ENCODE measurements at regions not wholly inside any gene's neighbourhood (a gene's known extent, or its start where the extent isn't known, plus 50 kb on each side); places are given as distances from the start of the nearest gene placed in this dataset.

DNA sequence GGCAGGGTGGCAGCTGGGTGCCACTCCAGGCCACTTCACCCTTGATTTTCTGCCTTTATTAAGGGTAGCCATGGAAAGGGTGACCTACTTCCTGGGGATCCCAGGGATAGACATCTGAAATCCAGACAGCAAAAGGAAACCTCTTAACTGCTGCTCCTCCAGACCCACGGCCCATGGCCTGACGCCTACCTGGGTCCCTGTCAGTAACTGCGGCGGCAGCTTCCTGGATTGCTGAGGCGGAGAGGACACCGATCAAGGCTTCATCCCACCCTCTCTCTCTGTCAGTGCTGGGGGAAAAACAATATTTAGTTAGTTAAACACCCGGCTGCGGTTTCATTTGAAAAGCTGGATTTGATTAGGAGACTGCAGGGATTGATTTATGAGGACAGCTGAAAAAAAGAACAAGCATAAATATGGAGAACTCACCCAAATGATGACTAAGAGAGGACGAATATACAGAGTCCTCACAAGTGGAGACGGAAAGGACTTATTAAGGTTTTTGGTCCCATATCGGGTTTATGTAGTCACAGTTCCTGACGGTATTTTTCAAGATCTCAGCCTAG is 158.7 kb upstream of the KLF4 start:
- DNase-seq, result peak; percentile 86

DNA sequence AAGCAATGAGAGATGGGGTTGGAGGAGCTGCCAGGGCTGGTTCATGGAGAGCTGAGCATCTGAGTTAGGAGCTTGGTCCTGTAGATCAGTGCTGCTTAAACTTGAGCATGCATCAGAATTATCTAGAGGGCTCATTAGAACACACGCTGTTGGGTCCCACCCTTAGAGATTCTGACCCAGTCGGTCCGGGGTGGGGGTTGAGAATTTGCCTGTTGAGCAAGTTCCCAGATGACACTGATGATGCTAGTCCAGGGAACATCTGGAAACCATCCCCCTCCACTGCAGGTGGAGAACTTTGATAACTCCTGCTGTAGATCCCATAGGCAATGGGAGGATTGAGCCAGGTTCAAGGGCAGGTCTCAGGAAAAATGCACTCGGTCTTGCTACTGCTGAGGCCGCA is 158.0 kb upstream of the KLF4 start:
- DNase-seq, result no peak

DNA sequence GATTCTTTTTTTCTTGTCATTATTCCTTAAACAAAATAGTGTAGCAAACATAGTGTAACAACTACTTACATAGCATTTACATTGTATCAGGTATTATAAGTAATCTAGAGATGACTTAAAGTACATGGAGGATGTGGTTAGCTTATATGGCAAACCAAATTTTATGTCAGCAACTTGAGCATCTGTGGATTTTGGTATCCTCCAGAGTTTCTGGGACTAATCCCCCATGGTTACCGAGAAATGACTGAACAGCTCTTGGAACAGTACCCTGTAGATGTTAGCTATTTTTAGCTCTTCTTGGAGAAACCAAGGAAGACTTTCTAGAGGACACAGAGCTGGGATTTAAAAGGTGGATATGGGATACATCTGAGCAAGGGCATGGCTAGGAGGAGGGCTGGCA is 157.6 kb upstream of the KLF4 start:
- peak; percentile 56 for DNase-seq

DNA sequence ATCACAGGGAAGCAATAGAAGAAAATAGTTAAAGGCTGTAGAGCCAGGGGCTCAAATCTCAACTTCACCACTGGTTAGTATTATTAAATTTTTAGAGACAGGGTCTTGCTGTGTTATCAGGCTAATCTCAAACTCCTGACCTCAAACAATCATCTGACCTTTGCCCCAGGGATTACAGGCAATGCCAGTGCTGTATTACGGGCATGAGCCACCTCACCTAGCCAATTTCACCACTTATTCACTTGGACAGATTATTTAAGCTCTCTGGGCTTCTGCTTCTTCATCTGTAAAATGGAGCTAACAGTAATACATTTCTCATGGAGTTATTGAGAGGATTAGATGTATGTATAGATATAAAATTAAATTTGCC is 155.9 kb upstream of the KLF4 start:
- DNase-seq, result no peak

DNA sequence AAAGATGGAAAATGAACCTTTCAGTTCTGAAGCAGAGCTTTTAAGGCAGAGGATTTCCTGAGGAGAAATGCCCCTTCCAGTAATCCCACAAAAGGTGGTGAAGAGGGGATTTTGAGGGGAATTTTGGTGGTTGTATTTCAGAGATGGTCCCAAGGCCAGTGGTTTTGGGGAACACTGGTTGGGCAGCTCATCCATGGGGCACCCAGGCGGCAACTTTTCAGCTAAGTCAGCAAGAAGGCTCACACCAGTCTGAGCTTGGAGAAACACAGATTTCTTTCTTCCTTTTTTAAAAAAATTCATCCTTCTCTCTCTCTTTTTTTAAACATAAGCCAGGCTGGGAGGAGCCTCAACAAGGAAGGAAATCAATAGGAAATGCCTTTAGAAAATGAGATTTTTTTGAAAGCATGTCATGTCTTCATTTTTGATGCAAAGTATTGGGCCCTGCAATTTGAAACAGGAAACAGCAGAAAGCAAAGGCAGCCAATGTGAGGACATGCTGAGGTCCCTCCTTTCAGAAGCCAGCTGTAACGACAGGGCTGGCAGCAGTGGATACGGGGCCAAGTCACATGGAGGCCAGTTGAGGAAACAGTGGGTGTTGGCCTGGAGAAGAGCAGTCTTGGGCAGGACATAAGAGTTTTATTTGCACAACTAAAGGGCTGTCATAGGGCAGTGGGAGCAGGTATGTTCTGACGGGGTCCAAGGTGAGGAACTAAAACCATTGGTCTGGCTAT is 155.3 kb upstream of the KLF4 start:
- DNase-seq, result no peak

DNA sequence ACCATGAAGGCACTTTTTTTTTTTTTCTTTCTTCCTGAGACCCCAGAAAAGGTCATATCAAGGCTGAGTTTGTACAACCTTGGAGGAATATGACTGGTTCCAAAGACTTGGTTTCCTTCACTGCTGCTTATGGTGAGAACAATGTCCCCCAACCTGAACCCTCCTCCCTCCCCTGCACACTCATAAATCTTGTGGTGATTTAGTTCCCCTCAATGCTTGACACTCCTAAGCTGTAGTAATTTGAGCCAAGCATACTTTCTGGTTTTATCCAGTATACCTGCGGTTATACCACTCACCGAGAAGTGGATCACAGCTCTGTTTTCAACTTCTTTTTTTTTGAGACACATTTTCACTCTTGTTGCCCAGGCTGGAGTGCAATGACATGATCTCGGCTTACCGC is 149.9 kb upstream of the KLF4 start:
- DNase-seq, result peak; percentile 22

DNA sequence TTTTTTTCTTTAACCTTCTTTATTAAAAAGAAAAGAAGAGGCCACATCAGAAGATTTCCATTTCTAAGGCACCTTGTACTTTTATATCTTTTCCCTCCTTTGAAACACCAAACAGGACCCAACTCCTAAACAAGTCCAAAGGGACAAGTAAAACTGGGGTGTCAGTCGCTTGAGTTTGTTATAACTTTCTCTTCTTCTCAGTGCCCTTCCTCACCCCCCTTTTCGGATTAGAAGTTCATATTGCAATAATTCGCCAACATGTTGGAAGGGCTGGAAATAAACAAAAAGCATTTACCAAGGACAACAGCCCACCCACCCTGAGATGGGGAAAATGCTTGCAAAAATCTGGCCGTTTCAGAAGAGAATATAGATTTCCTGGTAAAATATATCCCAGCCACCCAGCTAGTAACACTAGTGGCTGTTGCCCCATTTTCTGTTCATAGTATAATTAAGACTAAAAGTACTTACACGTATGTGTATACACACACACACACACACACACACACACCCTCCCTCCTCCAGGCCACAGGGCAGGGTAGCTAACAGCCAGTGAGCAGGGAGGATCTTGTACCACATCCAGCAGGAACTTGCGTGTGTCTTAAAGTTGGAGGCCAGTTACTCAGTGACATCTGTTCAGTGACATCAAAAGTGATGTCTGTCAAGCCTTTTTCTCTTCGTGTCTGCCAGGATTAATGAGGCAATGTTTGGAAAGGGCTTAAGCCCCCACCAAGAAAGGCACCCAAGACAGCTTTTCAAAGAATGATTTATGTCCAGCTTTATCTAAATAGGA is 149.1 kb upstream of the KLF4 start:
- peak; percentile 60 for DNase-seq

DNA sequence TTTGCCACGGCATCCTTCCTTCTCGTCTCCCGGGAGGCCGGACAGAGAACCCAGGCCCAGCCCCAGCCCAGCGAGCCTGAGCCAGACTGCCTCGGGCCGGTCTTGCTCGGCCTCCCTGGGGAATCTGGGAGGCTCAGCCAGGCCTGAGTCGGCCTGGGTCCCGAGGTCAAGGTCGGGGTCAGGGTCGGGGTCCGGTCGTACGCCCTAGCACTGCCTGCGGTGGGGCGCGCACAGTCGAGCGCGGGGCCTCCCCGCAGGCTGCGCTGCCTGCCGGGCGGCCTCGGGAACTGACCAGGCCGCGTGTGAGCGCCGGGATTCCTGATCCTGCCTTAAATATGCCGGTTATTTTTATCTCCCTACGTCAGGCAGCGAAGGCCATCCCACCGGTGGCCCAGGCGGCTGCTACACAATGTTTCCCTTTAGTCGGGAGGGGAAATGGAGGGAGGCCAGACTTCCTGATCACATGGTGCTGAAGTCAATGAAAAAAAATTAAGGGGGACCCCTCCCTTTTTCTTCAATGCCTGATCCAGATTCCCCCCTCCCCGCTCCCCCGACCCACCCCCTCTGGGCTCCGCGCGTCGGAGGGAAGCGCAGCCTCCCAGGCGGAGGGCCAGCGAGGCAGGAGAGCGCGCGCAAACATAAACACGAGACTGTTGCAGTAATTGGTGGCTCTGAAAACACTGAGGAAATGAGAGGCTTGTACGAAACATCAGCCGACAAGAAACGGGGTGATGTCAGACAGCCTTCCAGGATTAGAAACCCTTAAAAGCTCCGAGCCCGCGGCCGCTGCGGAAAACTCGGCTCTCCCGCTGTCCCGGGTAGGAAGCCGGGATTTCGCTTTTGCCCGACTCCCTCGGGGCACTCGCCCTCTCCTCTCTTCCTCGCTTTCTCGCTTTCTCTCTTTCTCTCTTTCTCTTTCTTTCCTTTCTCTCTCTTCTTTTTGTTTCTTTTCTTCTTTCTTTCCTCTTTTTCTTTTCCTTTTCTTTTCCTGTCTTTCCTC is 148.2 kb upstream of the KLF4 start:
- DNase-seq, result peak; percentile 97

DNA sequence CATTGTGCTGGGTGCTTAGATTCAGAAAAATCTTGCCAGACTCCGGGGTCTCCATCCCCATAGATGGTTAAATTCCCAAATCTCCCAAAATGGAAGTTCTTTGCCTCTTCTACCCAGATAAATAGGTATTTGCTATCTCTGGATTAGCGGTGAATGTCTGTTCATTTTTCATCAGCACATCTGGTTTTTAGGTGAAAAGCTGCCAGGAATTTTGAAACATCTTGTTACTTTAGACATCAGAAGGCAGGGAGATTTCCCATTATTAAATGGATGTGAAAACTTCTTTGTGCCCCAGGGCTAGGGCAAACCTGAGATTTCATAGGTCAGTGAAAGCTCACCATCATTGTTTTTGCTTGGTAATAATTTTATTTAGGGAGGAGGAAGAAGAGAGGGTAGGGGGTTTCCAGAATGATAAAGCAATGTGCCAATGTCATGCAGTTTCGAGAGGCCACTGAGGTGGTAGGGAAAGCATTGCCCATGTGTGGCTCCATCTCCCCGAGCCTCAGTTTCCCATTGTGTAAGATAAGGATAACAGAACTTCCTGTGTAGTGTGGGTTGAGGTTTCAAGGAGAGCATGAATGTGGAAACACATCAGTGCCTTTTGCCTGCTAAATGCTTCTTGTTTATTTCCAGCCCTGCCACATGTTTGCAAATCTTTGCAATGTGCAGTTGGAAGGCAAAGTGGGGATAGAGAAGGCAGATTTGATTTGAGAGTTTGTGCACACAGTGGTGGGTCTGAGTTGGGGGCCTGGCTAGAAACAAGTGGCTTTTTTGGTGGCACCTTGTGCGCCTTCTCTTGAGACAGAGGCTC is 147.2 kb upstream of the KLF4 start:
- no peak for DNase-seq

DNA sequence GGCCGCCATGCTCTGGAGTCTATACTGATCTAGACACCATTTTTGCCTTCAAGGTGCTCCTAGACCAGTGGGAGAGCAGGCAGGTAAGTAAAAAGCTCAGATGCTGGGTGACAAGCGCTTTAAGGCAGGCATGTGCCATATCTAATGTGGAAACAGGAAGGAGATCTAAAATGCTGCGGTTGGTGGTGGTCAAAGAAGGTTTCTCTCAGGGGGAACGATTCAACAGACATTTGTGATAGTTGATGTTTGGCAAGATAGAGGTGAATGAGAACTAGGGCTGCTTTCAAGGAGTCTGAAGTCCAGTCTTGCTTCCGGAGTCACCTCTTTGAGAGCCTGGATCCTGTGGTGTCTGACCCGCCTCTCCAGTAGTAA is 146.2 kb upstream of the KLF4 start:
- DNase-seq, result no peak

DNA sequence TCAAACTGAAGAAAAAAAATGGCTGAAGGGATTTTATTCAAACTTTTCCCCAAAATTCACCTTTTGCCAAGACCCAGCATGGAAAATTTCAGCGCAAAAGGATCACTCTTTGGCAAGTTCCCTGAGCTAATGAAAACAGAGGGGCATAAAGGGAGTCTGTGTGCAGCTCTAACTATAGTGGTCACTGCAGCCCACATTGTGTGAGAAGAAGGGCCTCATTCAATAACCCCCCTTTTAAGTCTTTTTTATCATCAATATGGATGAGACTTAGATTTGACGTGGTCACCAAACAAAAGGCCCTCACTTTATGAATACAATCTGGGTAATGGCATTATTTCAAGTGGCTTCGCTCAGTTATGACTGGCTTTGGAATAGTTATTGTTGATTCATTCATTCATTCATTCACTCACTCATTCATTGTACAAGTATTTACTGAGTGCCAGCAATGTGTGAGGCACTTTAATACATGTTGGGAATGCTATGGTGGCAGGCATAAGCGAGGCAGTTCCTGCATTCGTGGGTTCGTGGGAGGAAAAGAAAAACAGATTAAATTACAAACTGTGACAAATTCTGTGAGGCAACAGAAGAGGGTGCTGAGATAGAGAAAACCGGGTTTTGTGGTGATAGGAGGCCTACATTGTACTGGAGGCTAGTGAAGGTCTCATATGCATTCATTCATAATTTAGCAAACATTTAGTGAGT is 145.7 kb upstream of the KLF4 start:
- no peak for DNase-seq

DNA sequence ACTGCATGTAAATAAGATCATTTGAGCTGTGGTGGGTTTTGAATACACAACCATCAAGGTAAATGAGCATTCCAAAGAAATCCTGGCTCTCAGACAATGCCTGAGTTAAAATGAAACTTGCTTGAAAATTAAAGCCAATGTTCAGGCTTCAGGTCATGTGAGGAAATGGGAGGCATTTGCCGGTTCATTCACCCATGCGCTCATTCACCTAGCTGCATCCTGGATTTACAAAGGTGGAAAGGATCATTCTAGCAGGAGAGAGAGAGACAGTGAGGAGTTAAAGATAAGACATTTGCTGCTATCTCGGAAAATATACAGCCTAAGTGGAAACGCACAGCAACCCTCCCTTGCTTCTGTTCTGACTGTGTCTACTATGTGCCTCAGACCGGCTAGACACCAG is 143.8 kb upstream of the KLF4 start:
- no peak for DNase-seq

DNA sequence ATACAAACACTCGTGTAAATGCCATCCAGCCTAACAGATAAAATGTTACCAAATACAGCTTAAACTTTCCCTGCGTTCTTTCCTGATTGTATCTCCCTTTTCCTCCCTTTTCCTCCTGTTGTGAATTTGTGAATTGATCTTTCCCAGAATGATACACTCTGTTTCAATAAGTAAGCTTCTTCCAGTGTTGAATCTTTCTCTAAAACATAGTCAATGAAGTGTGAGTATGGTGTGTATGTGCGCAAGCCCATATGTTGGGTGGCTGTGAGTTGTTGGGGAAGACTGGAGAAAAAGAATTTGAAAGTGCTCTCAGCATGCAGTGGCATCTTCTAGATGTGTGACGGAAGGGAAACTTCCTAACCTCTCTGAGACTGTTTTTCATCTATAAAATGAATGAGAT is 143.1 kb upstream of the KLF4 start:
- DNase-seq, result no peak

DNA sequence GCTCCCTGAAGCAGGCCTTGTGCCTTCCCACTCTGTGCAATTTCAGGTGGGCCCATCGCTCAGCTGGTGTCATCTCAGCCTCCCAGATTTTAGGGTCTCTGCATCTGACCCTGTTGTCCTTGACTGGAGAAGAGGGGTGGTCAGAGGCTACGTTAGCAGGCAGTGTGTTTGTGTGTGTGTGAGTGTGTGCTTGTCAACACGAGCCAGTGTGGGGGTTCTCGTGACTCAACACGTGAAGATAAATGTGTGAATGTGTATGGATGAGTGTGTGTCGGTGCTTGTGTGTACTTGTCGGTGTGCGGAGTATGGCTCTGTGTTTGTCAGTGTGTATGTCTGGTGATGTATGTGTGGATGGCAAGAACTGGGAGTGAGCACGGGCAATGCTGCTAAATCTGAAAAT is 142.6 kb upstream of the KLF4 start:
- no peak for DNase-seq

DNA sequence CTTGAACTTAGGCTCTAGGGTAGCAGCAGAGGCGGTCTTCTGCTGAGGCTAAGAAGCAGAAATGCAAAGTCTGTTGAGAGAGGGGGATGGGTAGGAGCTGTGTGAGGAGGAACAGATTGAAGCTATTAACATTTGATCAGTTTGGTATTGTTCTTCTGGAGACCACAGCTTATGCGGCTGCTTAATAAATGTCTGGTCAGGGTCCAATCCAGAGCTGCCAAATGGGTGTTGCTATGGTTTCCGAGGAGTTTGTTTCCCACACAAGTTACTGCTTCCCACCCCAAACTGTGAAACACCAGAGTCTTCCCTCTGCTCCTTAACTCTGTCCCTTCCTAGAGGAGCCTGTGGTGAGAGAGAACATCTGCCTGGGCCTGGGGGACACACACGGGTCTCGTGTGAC is 142.2 kb upstream of the KLF4 start:
- DNase-seq, result peak; percentile 55

DNA sequence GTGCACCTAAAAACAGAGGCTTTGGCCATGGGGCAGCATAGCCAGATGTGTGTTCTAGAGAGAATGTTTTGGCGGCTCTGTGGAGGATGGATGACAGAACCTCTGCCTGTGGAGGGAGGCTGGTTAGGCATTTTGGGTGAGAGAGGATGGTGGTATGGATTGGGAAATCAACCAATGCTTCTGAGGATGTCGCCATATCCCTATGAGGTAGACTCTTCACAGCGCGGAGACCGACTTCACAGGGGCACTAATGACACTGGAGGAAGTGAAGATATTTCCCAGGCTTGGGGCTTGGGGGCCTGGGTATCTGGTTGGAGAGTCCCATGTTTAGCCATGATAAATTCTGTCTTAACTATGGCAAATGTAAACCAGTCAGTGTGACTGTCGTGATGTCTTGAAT is 140.6 kb upstream of the KLF4 start:
- DNase-seq, result no peak

DNA sequence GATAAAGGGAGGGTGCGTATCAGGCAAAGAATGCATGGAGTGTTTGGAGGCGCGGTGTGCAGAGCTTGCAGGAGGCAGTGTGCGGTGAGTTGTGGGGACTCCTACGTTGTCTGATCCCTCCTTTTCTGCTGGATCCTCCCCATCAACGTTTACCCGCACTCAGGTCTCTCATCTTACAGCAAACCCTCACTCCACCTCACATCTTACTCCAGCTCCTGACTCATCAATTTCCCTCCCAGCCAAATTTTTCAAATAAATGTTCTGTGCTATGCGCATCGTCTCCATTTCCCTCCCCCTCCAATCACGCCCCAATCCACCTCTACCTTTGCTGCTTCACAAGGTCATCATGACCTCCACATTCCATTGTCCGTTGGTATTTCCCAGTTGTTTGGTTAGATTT is 138.9 kb upstream of the KLF4 start:
- DNase-seq, result no peak

DNA sequence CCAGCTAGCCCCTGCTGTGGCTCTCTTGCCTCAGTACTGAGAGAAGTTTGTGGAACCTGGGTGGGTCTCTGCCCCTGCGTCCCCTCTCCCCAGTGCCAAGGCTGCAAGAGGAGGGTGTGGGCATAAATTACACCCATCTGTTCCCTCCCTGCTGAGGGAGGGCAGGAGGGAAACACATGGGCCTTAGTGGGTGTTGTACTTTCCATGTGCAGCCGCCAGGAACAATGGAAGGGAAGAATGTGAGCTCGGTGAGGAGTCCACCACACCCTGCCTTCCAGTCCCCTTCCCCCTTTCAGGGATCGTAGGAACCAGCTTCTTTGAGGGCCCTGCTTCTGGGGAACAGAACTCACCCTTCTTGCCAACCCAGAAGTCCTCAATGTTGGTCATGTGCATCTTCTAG is 138.2 kb upstream of the KLF4 start:
- DNase-seq, result no peak

DNA sequence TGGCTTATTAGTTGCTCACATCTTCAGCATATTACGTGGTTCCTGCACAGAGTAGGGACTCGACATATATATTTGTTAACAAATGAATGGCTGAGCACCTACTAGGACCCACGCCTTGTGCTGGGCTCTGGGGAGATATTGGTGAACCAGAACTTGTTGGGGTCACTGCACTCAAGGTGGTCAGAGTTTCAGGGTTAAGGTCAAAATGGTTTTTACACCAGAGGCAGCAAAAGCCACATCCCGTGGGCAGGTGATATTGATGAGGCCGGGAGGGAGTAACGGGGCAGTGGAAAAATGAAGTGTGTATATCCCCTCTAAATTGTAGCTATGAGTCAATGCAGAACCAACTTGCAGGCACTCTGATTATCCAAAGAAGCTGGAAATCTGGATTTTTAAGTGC is 136.5 kb upstream of the KLF4 start:
- DNase-seq, result no peak

DNA sequence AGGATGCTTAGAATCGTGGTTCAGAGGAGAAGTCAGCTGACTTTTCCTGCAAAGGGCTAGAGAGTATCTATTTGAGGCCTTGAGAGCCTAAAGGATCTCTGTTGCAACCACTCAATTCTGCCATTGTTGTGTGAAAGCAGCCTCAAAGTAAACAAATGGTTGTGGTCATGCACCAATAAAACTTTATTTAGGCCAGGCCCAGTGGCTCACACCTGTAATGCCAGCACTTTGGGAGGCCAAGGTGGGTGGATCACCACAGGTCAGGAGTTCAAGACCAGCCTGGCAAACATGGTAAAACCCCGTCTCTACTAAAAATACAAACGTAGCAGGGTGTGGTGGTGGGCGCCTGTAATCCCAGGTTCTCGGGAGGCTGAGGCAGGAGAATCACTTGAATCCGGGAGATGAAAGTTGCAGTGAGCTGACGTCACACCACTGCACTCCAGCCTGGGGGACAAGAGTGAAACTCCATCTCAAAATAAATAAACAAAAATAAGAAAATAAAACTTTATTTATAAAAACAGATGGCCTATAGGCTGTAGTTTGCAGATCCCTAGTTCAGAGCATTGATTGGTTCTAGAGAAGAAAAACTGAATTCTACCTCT is 135.9 kb upstream of the KLF4 start:
- no peak for DNase-seq
